DOHH2 (cell line): ENCODE measurements at regions not wholly inside any gene's neighbourhood (a gene's known extent, or its start where the extent isn't known, plus 50 kb on each side); places are given as distances from the start of the nearest gene placed in this dataset.
"Not testable (repeated sequence)": the region's sequence is repeated elsewhere in the genome, so short reads cannot be mapped to it uniquely, and the experiment has no call there.

ENCODE experiments used
- H3F3A ChIP-seq: fragments of 200-600 bp; sonication (generic), shearing (Covaris generic); 2 replicates; pipeline ENCODE4 v1.6.0; 2016; ENCODE audit warnings: antibody characterized with exemption, mild to moderate bottlenecking; ENCODE audit not compliant: control insufficient read depth, insufficient read depth
- H3K27ac ChIP-seq: fragments of 200-600 bp; sonication (generic); 2 replicates; pipeline ENCODE4 v1.5.1; 2014; ENCODE audit warnings: low read depth, mild to moderate bottlenecking, low read length, moderate library complexity
- H3K27me3 ChIP-seq: fragments of 200-600 bp; sonication (generic); 2 replicates; pipeline ENCODE4 v1.6.1; 2014; ENCODE audit warnings: mild to moderate bottlenecking, low read length, mixed read lengths; ENCODE audit not compliant: control insufficient read depth
- H3K36me3 ChIP-seq: fragments of 200-600 bp; sonication (generic); 2 replicates; pipeline ENCODE4 v1.6.1; 2014; ENCODE audit warnings: mild to moderate bottlenecking, low read length, moderate library complexity, mixed read lengths; ENCODE audit not compliant: control insufficient read depth
- H3K4me1 ChIP-seq: fragments of 200-600 bp; sonication (generic); 2 replicates; pipeline ENCODE4 v1.6.1; 2014; ENCODE audit warnings: mild to moderate bottlenecking, low read length, mixed read lengths; ENCODE audit not compliant: control insufficient read depth
- H3K4me2 ChIP-seq: fragments of 200-600 bp; sonication (generic); 2 replicates; pipeline ENCODE4 v1.6.0; 2014; ENCODE audit warnings: mild to moderate bottlenecking, low read length, moderate library complexity
- H3K4me3 ChIP-seq: fragments of 200-600 bp; sonication (generic); 2 replicates; pipeline ENCODE4 v1.5.1; 2014; ENCODE audit warnings: mild to moderate bottlenecking, low read length, mixed read lengths
- H3K79me2 ChIP-seq: fragments of 200-600 bp; sonication (generic); 2 replicates; pipeline ENCODE4 v1.6.1; 2014; ENCODE audit warnings: mild to moderate bottlenecking, low read length, mixed read lengths; ENCODE audit not compliant: control insufficient read depth
- H3K9me2 ChIP-seq: fragments of 200-600 bp; sonication (generic); replicated peaks from 2 replicates; pipeline ENCODE4 v1.6.1; 2014; ENCODE audit warnings: mild to moderate bottlenecking, low read length, mixed read lengths; ENCODE audit not compliant: control insufficient read depth
- H3K9me3 ChIP-seq: fragments of 200-600 bp; sonication (generic); 2 replicates; pipeline ENCODE4 v1.6.1; 2014; ENCODE audit warnings: antibody characterized with exemption, low read length, mixed read lengths; ENCODE audit not compliant: control insufficient read depth, insufficient read depth
- H4K20me1 ChIP-seq: fragments of 200-600 bp; sonication (generic); 2 replicates; pipeline ENCODE4 v1.6.0; 2014; ENCODE audit warnings: low read depth, mild to moderate bottlenecking, antibody characterized with exemption, low read length, moderate library complexity; ENCODE audit not compliant: control insufficient read depth, insufficient read depth
- EZH2phosphoT487 ChIP-seq: fragments of 200-600 bp; sonication (generic); IDR thresholded peaks from 2 replicates; pipeline ENCODE4 v1.6.1; 2017; ENCODE audit warnings: borderline replicate concordance, mild to moderate bottlenecking, antibody characterized with exemption, low read length, moderate library complexity, mixed read lengths
- TF ChIP-seq, protein P1 (sequence below): fragments of 200-600 bp; sonication (generic); IDR thresholded peaks from one replicate; pipeline ENCODE4 v1.5.1; 2014; ENCODE audit warnings: antibody characterized with exemption, mild to moderate bottlenecking, low read depth, low read length; ENCODE audit not compliant: poor library complexity, severe bottlenecking

DNA sequence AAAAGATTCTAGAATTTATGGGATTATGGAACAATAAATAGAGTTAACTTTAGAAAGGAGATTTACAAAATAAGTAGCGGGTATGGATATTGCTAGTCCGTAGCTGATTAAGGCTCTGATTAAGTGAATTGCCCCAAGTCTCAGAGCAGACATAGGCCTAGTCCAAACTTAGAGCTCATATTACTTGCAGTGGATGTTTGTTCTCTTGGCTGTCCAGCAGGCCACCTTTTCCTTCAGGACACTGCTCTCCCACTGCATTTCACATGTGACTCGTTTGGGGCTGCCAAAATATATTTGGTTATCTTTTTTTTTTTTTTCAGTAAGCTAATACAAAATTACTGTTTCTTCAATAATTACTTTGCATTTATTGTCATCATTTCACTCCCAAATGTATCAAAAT, 76.6 kb downstream of the ARRDC3 start:
- H3K4me1 ChIP-seq: peaks cover 6% of the 10 kb centered on the region
- TF ChIP-seq EZH2phosphoT487: no peak
- TF ChIP-seq, protein P1, sequence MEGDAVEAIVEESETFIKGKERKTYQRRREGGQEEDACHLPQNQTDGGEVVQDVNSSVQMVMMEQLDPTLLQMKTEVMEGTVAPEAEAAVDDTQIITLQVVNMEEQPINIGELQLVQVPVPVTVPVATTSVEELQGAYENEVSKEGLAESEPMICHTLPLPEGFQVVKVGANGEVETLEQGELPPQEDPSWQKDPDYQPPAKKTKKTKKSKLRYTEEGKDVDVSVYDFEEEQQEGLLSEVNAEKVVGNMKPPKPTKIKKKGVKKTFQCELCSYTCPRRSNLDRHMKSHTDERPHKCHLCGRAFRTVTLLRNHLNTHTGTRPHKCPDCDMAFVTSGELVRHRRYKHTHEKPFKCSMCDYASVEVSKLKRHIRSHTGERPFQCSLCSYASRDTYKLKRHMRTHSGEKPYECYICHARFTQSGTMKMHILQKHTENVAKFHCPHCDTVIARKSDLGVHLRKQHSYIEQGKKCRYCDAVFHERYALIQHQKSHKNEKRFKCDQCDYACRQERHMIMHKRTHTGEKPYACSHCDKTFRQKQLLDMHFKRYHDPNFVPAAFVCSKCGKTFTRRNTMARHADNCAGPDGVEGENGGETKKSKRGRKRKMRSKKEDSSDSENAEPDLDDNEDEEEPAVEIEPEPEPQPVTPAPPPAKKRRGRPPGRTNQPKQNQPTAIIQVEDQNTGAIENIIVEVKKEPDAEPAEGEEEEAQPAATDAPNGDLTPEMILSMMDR: no peak
- H4K20me1 ChIP-seq: no peaks in the 10 kb centered on the region
- no peaks in the 10 kb centered on the region for H3K27me3 ChIP-seq
- no peaks in the 10 kb centered on the region for H3K36me3 ChIP-seq
- no peaks in the 10 kb centered on the region for H3K79me2 ChIP-seq
- no peaks in the 10 kb centered on the region for H3K9me2 ChIP-seq
- H3K27ac ChIP-seq: no peak overlapping the region
- H3K9me3 ChIP-seq: no peaks in the 10 kb centered on the region
- no peak overlapping the region for H3K4me2 ChIP-seq
- no peak overlapping the region for H3K4me3 ChIP-seq
- no peaks in the 10 kb centered on the region for H3F3A ChIP-seq

DNA sequence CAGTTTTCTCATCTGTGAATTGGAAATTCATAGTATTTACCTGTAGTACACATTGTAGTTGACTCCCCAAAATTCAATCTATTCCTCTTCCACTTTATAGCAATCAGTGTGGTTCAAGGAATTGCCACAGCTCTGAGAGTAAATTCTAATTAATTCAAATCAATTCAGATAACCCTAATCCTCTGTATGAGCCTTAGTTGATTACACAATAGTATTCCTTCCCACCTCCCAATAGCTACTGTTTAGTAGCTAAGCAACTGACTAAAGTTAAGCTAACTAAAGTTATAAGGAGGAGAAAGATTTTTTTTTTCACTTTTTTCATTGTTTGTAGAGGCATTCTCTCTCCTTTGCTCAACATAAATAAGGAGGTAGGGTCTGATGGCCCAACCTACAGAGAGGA, 77.5 kb downstream of the ARRDC3 start:
- no peaks in the 10 kb centered on the region for H3F3A ChIP-seq
- H3K27ac ChIP-seq: no peak overlapping the region
- H3K4me2 ChIP-seq: no peak overlapping the region
- H3K27me3 ChIP-seq: no peaks in the 10 kb centered on the region
- TF ChIP-seq, protein P1: no peak
- no peak for TF ChIP-seq EZH2phosphoT487
- H3K4me1 ChIP-seq: no peaks in the 10 kb centered on the region
- no peaks in the 10 kb centered on the region for H3K79me2 ChIP-seq
- no peaks in the 10 kb centered on the region for H4K20me1 ChIP-seq
- no peaks in the 10 kb centered on the region for H3K36me3 ChIP-seq
- no peaks in the 10 kb centered on the region for H3K9me3 ChIP-seq
- H3K9me2 ChIP-seq: no peaks in the 10 kb centered on the region
- H3K4me3 ChIP-seq: no peak overlapping the region

DNA sequence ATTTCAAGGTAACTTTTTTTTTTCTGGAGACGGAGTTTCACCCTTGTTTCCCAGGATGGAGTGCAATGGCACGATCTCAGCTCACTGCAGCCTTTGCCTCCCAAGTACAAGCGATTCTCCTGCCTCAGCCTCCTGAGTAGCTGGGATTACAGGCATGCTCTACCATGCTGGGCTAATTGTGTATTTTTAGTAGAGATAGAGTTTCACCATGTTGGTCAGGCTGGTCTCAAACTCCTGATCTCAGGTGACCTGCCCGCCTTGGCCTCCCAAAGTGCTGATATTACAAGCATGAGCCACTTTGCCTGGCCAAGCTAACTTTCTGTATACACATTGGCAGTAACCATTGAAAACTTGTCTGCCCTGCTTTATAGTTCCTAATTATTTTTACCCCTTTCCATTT, 79.1 kb downstream of the ARRDC3 start:
- not testable (repeated sequence) for H4K20me1 ChIP-seq, H3K4me1 ChIP-seq, H3K27me3 ChIP-seq, H3K9me3 ChIP-seq, H3K9me2 ChIP-seq, H3K4me2 ChIP-seq, H3K36me3 ChIP-seq, H3K4me3 ChIP-seq, H3F3A ChIP-seq, H3K79me2 ChIP-seq, H3K27ac ChIP-seq

DNA sequence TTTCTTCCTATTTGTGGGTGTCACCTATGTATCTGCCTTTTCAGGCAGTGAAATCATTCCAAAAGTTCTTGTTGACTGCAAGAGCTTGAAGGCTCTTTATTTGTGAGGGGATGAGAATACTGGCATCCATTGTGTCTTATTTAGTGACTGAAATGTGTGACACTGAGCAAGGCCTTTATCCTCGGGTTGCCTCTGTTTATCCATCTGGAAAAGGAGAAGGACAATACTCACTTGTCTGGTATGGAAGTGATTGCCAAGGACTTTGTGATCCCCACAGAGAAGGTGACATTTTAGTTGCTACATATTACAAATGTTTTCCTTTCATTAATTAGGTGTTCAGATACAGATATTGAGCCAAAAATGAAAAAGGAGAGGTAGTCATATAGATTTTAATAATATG, 80.2 kb downstream of the ARRDC3 start:
- Histone ChIP-seq H3K9me3 (no peaks in the 10 kb centered on the region), H3K79me2 (no peaks in the 10 kb centered on the region), H4K20me1 (no peaks in the 10 kb centered on the region), H3K36me3 (no peaks in the 10 kb centered on the region), H3K27me3 (no peaks in the 10 kb centered on the region), H3K27ac (no peak overlapping the region), H3K4me3 (no peak overlapping the region), H3K4me1 (no peaks in the 10 kb centered on the region), H3K4me2 (no peak overlapping the region), H3K9me2 (no peaks in the 10 kb centered on the region), H3F3A (no peaks in the 10 kb centered on the region)
- TF ChIP-seq, protein P1: no peak
- TF ChIP-seq EZH2phosphoT487: no peak
